H9 (cell line): ENCODE measurements at regions not wholly inside any gene's neighbourhood (a gene's known extent, or its start where the extent isn't known, plus 50 kb on each side); places are given as distances from the start of the nearest gene placed in this dataset.

Experiments
- DNase-seq: peaks from one replicate; pipeline ENCODE4 v3.0.0-alpha.2; 2017
- H2AFZ ChIP-seq: one replicate; pipeline ENCODE4 v1.6.1; 2013; ENCODE audit warnings: mild to moderate bottlenecking, low read length, control low read depth, moderate library complexity
- H2AK5ac ChIP-seq: 2 replicates; pipeline ENCODE4 v1.6.1; 2013; ENCODE audit warnings: low read length, control low read depth, mixed read lengths; ENCODE audit not compliant: insufficient read length
- H2BK120ac ChIP-seq: one replicate; pipeline ENCODE4 v1.6.1; 2013; ENCODE audit warnings: low read depth, mild to moderate bottlenecking, low read length, control low read depth, inconsistent platforms; ENCODE audit not compliant: poor library complexity, severe bottlenecking
- H2BK12ac ChIP-seq: 2 replicates; pipeline ENCODE4 v1.6.1; 2013; ENCODE audit warnings: low read length, control low read depth, mixed read lengths, low read depth; ENCODE audit not compliant: insufficient read length
- H2BK15ac ChIP-seq: 2 replicates; pipeline ENCODE4 v1.6.1; 2013; ENCODE audit warnings: low read depth, low read length, control low read depth
- H2BK20ac ChIP-seq: one replicate; pipeline ENCODE4 v1.6.1; 2013; ENCODE audit warnings: low read depth, mild to moderate bottlenecking, low read length, control low read depth, inconsistent platforms; ENCODE audit not compliant: poor library complexity, severe bottlenecking
- H2BK5ac ChIP-seq: 2 replicates; pipeline ENCODE4 v1.6.1; 2013; ENCODE audit warnings: low read length, control low read depth, mixed read lengths; ENCODE audit not compliant: insufficient read length
- H3K14ac ChIP-seq: 2 replicates; pipeline ENCODE4 v1.6.1; 2013; ENCODE audit warnings: low read length, control low read depth; ENCODE audit not compliant: insufficient read depth
- H3K18ac ChIP-seq: 2 replicates; pipeline ENCODE4 v1.6.1; 2013; ENCODE audit warnings: low read depth, mild to moderate bottlenecking, mixed read lengths, low read length, control low read depth; ENCODE audit not compliant: insufficient read length
- H3K23ac ChIP-seq: 2 replicates; pipeline ENCODE4 v1.6.1; 2013; ENCODE audit warnings: low read length, control low read depth, mixed read lengths, low read depth; ENCODE audit not compliant: insufficient read length
- H3K23me2 ChIP-seq: 2 replicates; pipeline ENCODE4 v1.6.1; 2013; ENCODE audit warnings: low read depth, mild to moderate bottlenecking, mixed read lengths, low read length, control low read depth; ENCODE audit not compliant: insufficient read length, poor library complexity, severe bottlenecking
- H3K27ac ChIP-seq: 2 replicates; pipeline ENCODE4 v1.5.1; 2013; ENCODE audit warnings: low read length, control low read depth, mixed read lengths, low read depth; ENCODE audit not compliant: insufficient read length
- H3K27me3 ChIP-seq: 2 replicates; pipeline ENCODE4 v1.6.1; 2013; ENCODE audit warnings: low read length, control low read depth, inconsistent platforms; ENCODE audit not compliant: insufficient read depth
- H3K4ac ChIP-seq: 2 replicates; pipeline ENCODE4 v1.6.1; 2013; ENCODE audit warnings: low read depth, mild to moderate bottlenecking, control low read depth, inconsistent platforms, low read length, moderate library complexity
- H3K4me1 ChIP-seq: 2 replicates; pipeline ENCODE4 v1.6.1; 2013; ENCODE audit warnings: low read length, control low read depth, inconsistent platforms; ENCODE audit not compliant: insufficient read depth
- H3K4me2 ChIP-seq: 2 replicates; pipeline ENCODE4 v1.6.1; 2013; ENCODE audit warnings: low read length, control low read depth, mixed read lengths; ENCODE audit not compliant: insufficient read length, insufficient read depth
- H3K56ac ChIP-seq: 2 replicates; pipeline ENCODE4 v1.6.1; 2013; ENCODE audit warnings: low read depth, mild to moderate bottlenecking, mixed read lengths, low read length, control low read depth; ENCODE audit not compliant: insufficient read length
- H3K79me1 ChIP-seq: 2 replicates; pipeline ENCODE4 v1.6.1; 2013; ENCODE audit warnings: low read depth, mild to moderate bottlenecking, moderate library complexity, low read length, control low read depth, inconsistent platforms; ENCODE audit not compliant: insufficient read depth, poor library complexity, severe bottlenecking
- H3K79me2 ChIP-seq: 2 replicates; pipeline ENCODE4 v1.6.1; 2013; ENCODE audit warnings: low read length, control low read depth, inconsistent platforms; ENCODE audit not compliant: insufficient read depth
- H3K9ac ChIP-seq: 2 replicates; pipeline ENCODE4 v1.6.1; 2013; ENCODE audit warnings: low read length, control low read depth, mixed read lengths; ENCODE audit not compliant: insufficient read length; ENCODE audit errors: extremely low read depth
- H3K9me3 ChIP-seq: one replicate; pipeline ENCODE4 v1.6.1; 2013; ENCODE audit warnings: low read depth, low read length, inconsistent platforms; ENCODE audit not compliant: control insufficient read depth
- H3T11ph ChIP-seq: one replicate; pipeline ENCODE4 v1.6.1; 2013; ENCODE audit warnings: mild to moderate bottlenecking, low read length, control low read depth, inconsistent platforms
- H4K20me1 ChIP-seq: one replicate; pipeline ENCODE4 v1.6.1; 2013; ENCODE audit not compliant: control insufficient read depth, insufficient read length, insufficient read depth
- H4K5ac ChIP-seq: 2 replicates; pipeline ENCODE4 v1.6.1; 2013; ENCODE audit warnings: low read depth, mild to moderate bottlenecking, mixed read lengths, low read length, control low read depth; ENCODE audit not compliant: insufficient read length
- H4K8ac ChIP-seq: replicated peaks from 2 replicates; pipeline ENCODE4 v1.6.1; 2013; ENCODE audit warnings: low read length, control low read depth, mixed read lengths, low read depth; ENCODE audit not compliant: insufficient read length
- H4K91ac ChIP-seq: 2 replicates; pipeline ENCODE4 v1.6.1; 2013; ENCODE audit warnings: low read depth, mild to moderate bottlenecking, moderate library complexity, mixed read lengths, low read length, control low read depth; ENCODE audit not compliant: insufficient read length
- H3K27ac Mint-ChIP-seq, 3 experiments: 2 replicates in 2 of 3; 3 replicates in 1 of 3; pipeline ENCODE4 v1.8.0; 2020 to 2021; ENCODE audit warnings: mixed read lengths in 3 of 3, mild to moderate bottlenecking in 1 of 3, moderate library complexity in 1 of 3
- H3K27me3 Mint-ChIP-seq: 2 replicates; pipeline ENCODE4 v1.8.0; 2021; ENCODE audit warnings: low read depth, mild to moderate bottlenecking, moderate library complexity, mixed read lengths
- H3K36me3 Mint-ChIP-seq, 3 experiments: 2 replicates in 2 of 3; 3 replicates in 1 of 3; pipeline ENCODE4 v1.8.0; 2020 to 2021; ENCODE audit warnings: low read depth in 3 of 3, mixed read lengths in 3 of 3; ENCODE audit not compliant: insufficient read depth in 1 of 3
- H3K4me1 Mint-ChIP-seq, 2 experiments: 2 replicates each; pipeline ENCODE4 v1.8.0; 2020; ENCODE audit warnings: mixed read lengths in 2 of 2
- H3K4me3 Mint-ChIP-seq, 2 experiments: 2 replicates in 1 of 2; 3 replicates in 1 of 2; pipeline ENCODE4 v1.8.0; 2020 to 2021; ENCODE audit warnings: mild to moderate bottlenecking in 2 of 2, mixed read lengths in 2 of 2, moderate library complexity in 1 of 2
- H3K9me3 Mint-ChIP-seq, 2 experiments: 2 replicates in 1 of 2; 3 replicates in 1 of 2; pipeline ENCODE4 v1.8.0; 2020; ENCODE audit warnings: mild to moderate bottlenecking in 2 of 2, mixed read lengths in 2 of 2, moderate library complexity in 1 of 2
- CTCF ChIP-seq: fragments of 200-600 bp; sonication (generic); conservative IDR thresholded peaks from 3 replicates; pipeline ENCODE4 v1.8.0; 2021; ENCODE audit warnings: antibody characterized with exemption, mild to moderate bottlenecking
- WGBS: extraction: QIAGEN DNeasy Blood & Tissue Kit; methylation state at CpG from one replicate; pipeline ENCODE4 v1.1.7; 2013; ENCODE audit warnings: missing lambda C conversion rate, low lambda C conversion rate, mixed read lengths; ENCODE audit not compliant: insufficient read length; ENCODE audit errors: extremely low coverage; 5-methylcytosine and 5-hydroxymethylcytosine counted together

GRCh38 chr1:199463521-199464127 is 563.9 kb upstream of the NR5A2 start:
- no peak overlapping the region for H3K23ac ChIP-seq
- no peaks in the 10 kb centered on the region for H3K27me3 Mint-ChIP-seq
- no peak overlapping the region for H2BK12ac ChIP-seq
- H3K36me3 Mint-ChIP-seq, result no peaks in the 10 kb centered on the region; a peak in 1 of 7 replicates
- no peaks in the 10 kb centered on the region for H3K27me3 ChIP-seq
- H2BK120ac ChIP-seq, result no peak overlapping the region
- H4K20me1 ChIP-seq, result no peaks in the 10 kb centered on the region
- no peak overlapping the region for H3K27ac Mint-ChIP-seq
- no peak overlapping the region for H3K4me2 ChIP-seq
- no peak overlapping the region for H2AK5ac ChIP-seq
- no peak overlapping the region for H4K5ac ChIP-seq
- no peaks in the 10 kb centered on the region for H3K79me2 ChIP-seq
- H3T11ph ChIP-seq, result no peak overlapping the region
- no CpG with 5 or more reads among the region's 1 CpG for WGBS
- TF ChIP-seq CTCF, result peak; percentile 82
- H2BK20ac ChIP-seq, result no peak overlapping the region
- H3K79me1 ChIP-seq, result no peaks in the 10 kb centered on the region
- H3K9ac ChIP-seq, result no peak overlapping the region
- no peak overlapping the region for H4K91ac ChIP-seq
- no peak overlapping the region for H3K56ac ChIP-seq
- no peak overlapping the region for H3K27ac ChIP-seq
- no peak overlapping the region for H3K14ac ChIP-seq
- H3K18ac ChIP-seq, result no peak overlapping the region
- H3K23me2 ChIP-seq, result no peaks in the 10 kb centered on the region
- H3K9me3 Mint-ChIP-seq, result no peaks in the 10 kb centered on the region
- no peak overlapping the region for H3K4ac ChIP-seq
- DNase-seq, result peak; percentile 69
- no peaks in the 10 kb centered on the region for H3K4me1 ChIP-seq
- H3K4me1 Mint-ChIP-seq, result no peaks in the 10 kb centered on the region; a peak in 1 of 4 replicates
- H3K4me3 Mint-ChIP-seq, result no peak overlapping the region
- H3K9me3 ChIP-seq, result no peaks in the 10 kb centered on the region
- no peak overlapping the region for H4K8ac ChIP-seq
- no peak overlapping the region for H2BK5ac ChIP-seq
- no peak overlapping the region for H2BK15ac ChIP-seq
- no peak overlapping the region for H2AFZ ChIP-seq
